ENCODE measurements at regions not wholly inside any gene's neighbourhood (a gene's known extent, or its start where the extent isn't known, plus 50 kb on each side); places are given as distances from the start of the nearest gene placed in this dataset.

- no peak for TF ChIP-seq POLR2A (IDR thresholded peaks at IDR 0.05)
- no peak for TF ChIP-seq CTCF (IDR thresholded peaks at IDR 0.05)
Observed at GRCh38 chr13:33945477-33945876, 127.5 kb downstream of the RFC3 start.

Measured in testis (tissue), 2 donors.